Stimulated activated CD8-positive, alpha-beta memory T cell treated with anti-CD3 and anti-CD28 coated beads, Interleukin-2, amount 100 ng/mL, for 48 hours (primary cell): ENCODE measurements at regions not wholly inside any gene's neighbourhood (a gene's known extent, or its start where the extent isn't known, plus 50 kb on each side); places are given as distances from the start of the nearest gene placed in this dataset.

Experiments used
- DNase-seq, 2 donors: peaks; one replicate each; pipeline ENCODE4 v3.0.0-alpha.2; 2020; ENCODE audit warnings: low read depth in 2 of 2

DNA sequence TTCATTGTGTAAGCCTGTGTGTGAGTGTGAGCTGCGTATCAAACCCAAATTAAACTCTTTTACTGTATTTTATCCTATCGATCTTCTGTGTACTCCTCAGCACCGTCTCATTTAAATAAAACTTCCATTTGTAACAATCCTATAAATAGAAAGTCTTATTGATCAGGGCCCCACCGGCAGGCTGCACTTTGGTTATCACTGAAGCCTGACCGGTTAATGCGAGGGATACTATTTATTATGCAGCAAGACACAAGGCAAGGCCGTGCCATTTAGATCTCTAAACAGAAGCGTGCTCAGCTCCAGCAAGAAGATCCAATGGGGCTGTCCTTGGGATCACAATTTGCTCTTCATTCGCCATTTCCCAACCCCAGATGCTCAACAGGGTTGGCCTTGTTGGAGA lies 252.6 kb upstream of the TSHZ3 start:
- no peak for DNase-seq

GRCh38 chr19:31602548-31602947 lies 253.3 kb upstream of the TSHZ3 start:
- DNase-seq = no peak

DNA sequence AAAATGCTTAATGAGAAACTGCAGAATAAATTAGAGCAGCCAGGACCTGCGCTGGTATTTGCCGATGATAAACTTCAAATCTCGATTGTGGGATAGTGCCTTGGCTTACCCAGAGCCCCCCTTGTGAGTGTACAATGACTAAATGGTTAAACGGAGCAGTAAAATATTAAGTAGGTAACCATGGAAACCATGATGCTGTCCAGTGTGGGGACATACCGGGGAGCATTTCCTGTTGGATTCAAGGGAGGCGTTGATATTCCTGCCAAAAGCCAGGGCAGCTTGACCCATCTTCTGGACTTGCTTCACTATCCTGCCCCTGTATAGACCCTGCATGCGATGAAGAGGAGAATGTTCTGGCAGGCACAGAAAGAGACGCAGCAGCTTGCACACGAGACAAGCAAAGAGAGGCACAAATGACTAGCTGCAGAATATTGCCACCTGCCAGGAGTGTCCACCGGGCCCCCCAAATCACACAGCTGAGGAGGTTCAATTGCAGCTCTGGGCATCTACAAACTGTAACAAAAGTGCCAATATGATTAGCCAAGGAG lies 255.3 kb upstream of the TSHZ3 start:
- DNase-seq = no peak

DNA sequence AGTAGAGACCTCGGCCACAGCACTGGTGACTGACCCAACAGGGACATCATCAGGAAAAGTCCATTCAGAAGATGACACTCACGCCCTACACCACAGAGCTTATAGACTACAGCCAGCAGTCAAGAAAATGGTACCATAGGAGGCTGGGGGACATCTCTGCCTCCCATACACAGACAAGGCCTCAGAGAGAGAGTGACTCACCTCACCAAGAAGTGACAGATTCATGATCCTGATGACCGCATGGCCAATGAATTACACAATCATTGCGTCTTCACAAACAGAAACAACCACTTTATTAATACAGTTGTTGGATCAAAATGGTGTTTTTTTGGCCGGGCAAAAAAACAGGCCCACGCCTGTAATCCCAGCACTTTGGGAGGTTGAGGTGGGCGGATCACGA lies 260.8 kb upstream of the TSHZ3 start:
- DNase-seq = no peak

- DNase-seq = no peak
Measured at GRCh38 chr19:31611046-31611877, 262.0 kb upstream of the TSHZ3 start.

- DNase-seq = no peak
Measured at GRCh38 chr19:31612873-31613272, 263.6 kb upstream of the TSHZ3 start.

DNA sequence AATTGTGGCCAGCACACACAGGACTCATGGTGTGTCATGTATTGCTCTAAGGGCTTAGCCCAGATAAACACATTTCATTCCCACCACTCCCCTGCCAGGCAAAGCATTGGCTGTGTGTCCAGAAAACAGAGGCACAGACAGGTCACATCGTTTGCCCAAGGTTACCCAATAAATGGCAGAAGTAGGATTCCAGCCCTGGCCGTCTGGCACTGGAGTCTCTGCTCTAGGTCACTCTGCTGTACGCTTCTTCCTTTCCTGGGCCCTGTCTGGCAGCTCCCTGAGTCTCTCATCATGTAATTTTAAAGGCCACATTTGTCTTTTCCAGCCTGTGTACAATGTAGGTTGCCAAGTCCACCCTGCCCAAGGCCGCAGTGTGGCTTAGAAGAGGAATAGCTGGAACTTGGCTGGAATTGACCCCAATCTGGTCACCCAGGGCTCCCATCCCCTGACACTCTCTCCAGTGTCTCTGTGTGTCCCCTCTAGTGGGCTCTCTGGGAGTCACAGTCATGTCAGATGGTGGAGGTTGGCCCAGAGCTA lies 264.5 kb upstream of the TSHZ3 start:
- DNase-seq = no peak

DNA sequence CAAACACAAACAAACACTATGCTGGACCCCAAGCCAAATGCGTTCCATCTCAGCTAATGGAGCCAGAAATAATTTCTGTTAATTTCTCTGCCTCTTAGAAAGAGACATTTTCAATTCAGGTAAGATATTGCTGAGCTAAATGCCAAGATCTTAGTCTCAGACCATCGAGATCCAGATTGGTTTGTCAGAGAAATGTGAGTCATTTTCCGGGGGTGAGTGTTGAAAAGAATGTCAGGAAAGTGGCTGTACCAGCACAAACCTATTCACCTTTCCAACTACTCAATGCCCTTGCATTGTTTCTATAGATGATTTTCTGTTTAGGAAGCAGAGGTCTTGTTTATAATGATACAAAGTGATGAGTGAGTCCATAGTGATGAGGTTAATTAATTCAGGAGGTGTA lies 266.8 kb upstream of the TSHZ3 start:
- DNase-seq = no peak

DNA sequence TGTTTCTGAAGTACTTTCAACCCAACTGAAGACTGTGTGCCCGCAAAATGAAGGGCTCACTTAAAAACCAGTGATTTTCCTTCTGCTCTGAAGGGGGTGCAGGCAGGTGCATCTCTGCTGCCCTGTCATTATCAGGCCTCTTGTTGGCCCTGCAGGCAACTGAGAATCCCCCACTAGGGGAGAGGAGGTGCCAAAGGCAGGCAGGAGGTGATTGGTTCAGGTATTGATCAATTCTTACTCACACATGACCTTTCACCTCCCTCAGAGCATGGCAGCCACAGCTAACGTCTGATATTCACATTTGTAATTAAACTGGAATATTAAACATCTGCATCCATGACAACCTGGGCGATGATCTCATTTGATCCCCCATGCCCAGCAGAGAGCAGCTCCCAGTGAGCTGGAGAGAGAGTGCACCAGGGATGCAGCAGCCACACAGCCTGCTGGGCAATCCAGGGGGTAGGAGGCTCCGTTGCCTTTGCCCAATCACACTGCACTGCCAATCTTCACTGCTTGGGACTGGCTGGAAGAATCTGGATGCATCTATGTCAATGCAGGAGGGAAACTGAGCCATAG lies 267.9 kb upstream of the TSHZ3 start:
- no peak for DNase-seq

- no peak for DNase-seq
Measured at GRCh38 chr19:31625056-31625455, 275.8 kb upstream of the TSHZ3 start.

DNA sequence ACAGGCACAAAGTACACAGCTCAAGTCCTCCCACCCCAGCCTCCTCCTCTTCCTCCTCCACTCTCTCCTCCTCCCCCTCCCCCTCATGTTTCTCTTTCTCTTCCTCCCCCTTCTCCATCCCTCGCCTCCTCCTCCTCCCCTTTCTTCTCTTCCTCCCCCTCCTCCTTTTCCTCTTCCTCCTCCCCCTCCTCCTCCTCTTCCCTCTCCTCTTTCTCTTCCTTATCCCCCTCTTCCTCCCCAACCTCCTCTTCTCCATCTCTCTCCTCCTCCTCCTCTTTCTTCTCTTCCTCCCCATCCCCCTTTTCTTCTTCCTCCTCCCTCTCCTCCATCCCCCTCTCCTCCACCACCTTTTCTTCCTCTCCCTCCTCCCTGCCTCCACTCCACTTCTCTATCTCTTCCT lies 276.3 kb upstream of the TSHZ3 start:
- no peak for DNase-seq

DNA sequence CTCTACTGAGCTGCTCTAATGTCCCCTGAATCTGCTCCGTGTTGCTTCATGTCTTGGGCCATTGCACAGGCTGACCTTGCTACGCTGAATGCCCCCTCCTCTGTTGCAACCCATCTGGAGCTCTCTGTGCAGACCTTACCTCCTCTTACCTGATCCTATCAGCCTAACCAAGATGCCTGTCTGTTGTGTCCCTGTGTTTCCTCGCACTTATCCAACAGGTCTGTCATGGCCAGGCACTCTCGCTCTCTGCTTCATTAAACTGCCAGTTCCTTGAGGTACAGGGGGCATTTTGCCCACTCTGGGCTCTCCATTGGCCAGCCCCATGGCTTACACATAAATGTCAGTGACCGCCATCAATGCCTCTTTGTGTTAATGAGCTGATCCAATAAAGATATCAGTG lies 277.7 kb upstream of the TSHZ3 start:
- no peak for DNase-seq

DNA sequence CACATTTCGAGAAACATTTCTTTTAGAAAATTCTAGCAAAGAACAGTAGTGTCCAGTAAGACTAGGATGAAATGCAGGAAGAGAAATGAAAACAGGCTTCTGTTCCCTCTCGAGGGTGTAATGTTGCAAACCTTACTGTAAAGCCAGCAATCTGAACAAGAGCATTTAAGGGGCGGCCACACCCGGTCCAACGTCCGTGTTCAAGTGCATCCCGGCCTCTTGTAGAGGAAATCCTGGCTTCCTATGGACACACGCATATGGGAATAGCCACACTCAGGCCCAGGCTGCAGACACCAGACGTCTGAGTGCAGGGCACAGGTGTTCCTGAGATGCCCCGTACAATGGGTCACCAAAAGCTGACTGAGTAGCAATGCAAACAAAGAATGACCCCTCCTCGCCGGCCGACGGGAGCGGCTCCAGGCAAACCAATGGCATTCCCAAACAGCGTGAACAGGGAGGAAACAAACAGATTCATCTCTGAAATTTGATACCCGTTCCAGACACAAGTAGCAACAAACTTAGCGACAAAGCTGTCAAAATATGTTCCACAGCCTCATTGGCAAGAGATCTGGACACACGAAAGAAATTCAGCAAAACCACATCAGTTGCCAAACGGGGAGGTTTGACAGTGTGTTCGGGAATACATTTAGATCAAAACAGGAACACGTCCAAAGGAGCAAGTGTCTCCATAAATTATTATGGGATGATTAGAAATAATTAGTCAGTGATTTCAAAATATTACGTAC lies 278.6 kb upstream of the TSHZ3 start:
- DNase-seq = no peak

GRCh38 chr19:31629579-31630363 lies 280.5 kb upstream of the TSHZ3 start:
- no peak for DNase-seq

DNA sequence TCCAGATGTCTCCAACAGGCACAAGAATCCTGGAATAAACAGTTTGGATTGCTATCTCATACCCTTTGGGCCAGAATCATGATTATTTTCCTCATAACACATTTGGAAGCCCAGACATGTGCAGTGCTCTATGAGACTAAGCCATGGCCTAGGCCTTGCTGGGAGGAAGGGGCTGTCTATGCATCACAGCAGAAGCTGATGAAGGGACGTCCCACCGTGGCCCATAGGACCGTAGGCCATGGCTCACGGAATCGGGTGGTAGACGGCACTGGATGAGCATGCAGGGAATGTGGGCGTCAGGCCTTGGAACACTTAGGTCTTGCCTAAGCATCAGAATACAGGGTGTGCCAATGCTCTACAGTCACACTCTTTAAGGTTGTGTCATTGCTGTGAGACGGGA lies 283.8 kb upstream of the TSHZ3 start:
- no peak for DNase-seq

- DNase-seq = no peak
Measured at GRCh38 chr19:31639306-31639705, 290.1 kb upstream of the TSHZ3 start.

DNA sequence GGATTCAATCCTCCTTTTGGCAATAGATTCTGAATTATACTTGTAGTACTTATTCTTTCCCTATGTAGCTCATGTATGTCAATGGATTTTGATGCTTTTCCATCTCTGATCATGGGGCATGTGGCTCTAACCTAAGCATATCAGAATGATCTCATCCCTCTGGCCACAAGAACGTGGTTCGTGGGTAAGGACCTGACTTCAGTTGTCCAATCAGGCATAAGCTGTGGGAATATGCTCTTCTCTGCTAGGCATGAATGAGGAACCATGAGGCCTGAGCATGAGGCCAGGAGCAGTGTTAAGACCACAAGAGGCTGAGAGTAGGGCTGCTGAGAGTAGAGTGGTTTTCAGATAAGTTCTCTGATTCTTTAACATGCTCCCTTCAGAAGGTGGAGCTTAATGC lies 292.4 kb upstream of the TSHZ3 start:
- no peak for DNase-seq

GRCh38 chr19:31648347-31648746 lies 299.1 kb upstream of the TSHZ3 start:
- DNase-seq = no peak

- no peak for DNase-seq
Measured at GRCh38 chr19:31656507-31656906, 307.3 kb upstream of the TSHZ3 start.

- DNase-seq = no peak
Measured at GRCh38 chr19:31658993-31659896, 310.0 kb upstream of the TSHZ3 start.

DNA sequence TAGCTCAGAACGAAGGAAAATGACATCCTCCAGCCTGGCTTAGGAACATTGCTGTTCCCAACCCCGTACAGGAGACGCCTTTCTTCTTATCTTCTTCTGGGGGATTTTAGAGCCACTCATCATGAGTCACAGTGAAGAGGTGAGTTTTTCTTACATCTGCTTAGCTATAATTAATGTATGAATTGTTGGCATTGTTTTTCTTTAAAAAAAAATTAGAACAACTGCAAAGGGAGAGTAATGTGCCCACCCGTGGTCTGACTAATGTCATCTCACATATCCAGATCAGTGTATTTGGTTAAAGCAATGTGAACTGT lies 310.6 kb upstream of the TSHZ3 start:
- DNase-seq = no peak
